Lower leg skin (tissue), 3 donors: ENCODE measurements at regions not wholly inside any gene's neighbourhood (a gene's known extent, or its start where the extent isn't known, plus 50 kb on each side); places are given as distances from the start of the nearest gene placed in this dataset.

ENCODE experiments used
- POLR2A ChIP-seq, 2 donors: fragments of 450-650 bp; IDR thresholded peaks; one replicate each; pipeline ENCODE4 v1.6.1; 2016 to 2017; ENCODE audit warnings: antibody characterized with exemption in 2 of 2, mild to moderate bottlenecking in 1 of 2, moderate library complexity in 1 of 2
- TF ChIP-seq, protein P1 (sequence below), 3 donors: fragments of 450-650 bp; IDR thresholded peaks; one replicate each; pipeline ENCODE4 v1.5.1; 2016; ENCODE audit warnings: antibody characterized with exemption in 3 of 3, mild to moderate bottlenecking in 3 of 3, moderate library complexity in 2 of 3

DNA sequence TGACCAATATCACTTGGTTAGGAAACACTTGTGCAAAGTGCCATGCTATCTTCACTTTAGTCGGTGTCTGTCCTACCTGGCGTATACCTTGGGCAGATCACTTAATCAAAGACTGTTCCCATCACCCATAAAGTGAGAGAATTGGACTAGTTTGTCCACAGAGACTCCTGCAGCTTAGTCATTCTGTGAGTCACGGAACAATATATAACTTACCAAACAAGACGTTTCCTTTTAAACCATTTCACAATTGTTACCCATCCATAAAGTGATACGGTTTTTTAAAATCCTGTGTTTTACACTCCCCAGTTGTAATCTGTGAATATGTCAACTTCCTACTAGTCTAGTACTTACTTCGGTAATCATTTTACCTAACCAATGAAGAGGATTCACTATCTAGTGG is 499.3 kb upstream of the SMIM21 start:
- TF ChIP-seq, protein P1, sequence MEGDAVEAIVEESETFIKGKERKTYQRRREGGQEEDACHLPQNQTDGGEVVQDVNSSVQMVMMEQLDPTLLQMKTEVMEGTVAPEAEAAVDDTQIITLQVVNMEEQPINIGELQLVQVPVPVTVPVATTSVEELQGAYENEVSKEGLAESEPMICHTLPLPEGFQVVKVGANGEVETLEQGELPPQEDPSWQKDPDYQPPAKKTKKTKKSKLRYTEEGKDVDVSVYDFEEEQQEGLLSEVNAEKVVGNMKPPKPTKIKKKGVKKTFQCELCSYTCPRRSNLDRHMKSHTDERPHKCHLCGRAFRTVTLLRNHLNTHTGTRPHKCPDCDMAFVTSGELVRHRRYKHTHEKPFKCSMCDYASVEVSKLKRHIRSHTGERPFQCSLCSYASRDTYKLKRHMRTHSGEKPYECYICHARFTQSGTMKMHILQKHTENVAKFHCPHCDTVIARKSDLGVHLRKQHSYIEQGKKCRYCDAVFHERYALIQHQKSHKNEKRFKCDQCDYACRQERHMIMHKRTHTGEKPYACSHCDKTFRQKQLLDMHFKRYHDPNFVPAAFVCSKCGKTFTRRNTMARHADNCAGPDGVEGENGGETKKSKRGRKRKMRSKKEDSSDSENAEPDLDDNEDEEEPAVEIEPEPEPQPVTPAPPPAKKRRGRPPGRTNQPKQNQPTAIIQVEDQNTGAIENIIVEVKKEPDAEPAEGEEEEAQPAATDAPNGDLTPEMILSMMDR (IDR thresholded peaks at IDR 0.05) = no peak
- TF ChIP-seq POLR2A (IDR thresholded peaks at IDR 0.05) = no peak
